ENCODE measurements at regions not wholly inside any gene's neighbourhood (a gene's known extent, or its start where the extent isn't known, plus 50 kb on each side); places are given as distances from the start of the nearest gene placed in this dataset.

- Histone ChIP-seq H2AFZ (ENCODE audit: low read length) (no peak overlapping the region), H3K4me1 (replicated peaks in 1 of 4; ENCODE audit: control insufficient read depth in 3 of 4, insufficient read depth in 4 of 4, low read length in 3 of 4) (no peaks in the 10 kb centered on the region), H3K14ac (ENCODE audit: insufficient read length) (no peak overlapping the region), H4K20me1 (replicated peaks in 1 of 2; ENCODE audit: control insufficient read depth in 1 of 2, insufficient read depth in 2 of 2, low read length in 2 of 2) (no peaks in the 10 kb centered on the region), H3K23ac (ENCODE audit: insufficient read length) (no peak overlapping the region), H4K8ac (ENCODE audit: extremely low read depth, insufficient read depth, low read length) (no peak overlapping the region), H3K4ac (replicated peaks; ENCODE audit: insufficient read length, low read depth, low read length) (no peak overlapping the region), H3K23me2 (ENCODE audit: low read depth, low read length) (no peaks in the 10 kb centered on the region), H2BK20ac (ENCODE audit: low read length) (no peak overlapping the region), H3K9ac (replicated peaks in 1 of 4; ENCODE audit: extremely low read depth in 1 of 4, low read depth in 3 of 4, low read length in 3 of 4) (no peak overlapping the region), H3K9me3 (ENCODE audit: insufficient read depth in 2 of 2, low read depth in 1 of 2, low read length in 1 of 2) (no peaks in the 10 kb centered on the region), H3K27ac (ENCODE audit: low read depth, low read length) (no peak overlapping the region), H2BK5ac (ENCODE audit: low read depth, low read length) (no peak overlapping the region), H3K18ac (ENCODE audit: extremely low read depth, low read length) (no peak overlapping the region), H3K36me3 (ENCODE audit: control insufficient read depth in 2 of 4, insufficient read depth in 4 of 4, low read length in 3 of 4) (no peaks in the 10 kb centered on the region), H3K4me3 (ENCODE audit: extremely low read depth in 1 of 4, insufficient read depth in 2 of 4, low read depth in 3 of 4, low read length in 4 of 4) (no peak overlapping the region), H3K79me1 (ENCODE audit: low read depth, low read length) (no peaks in the 10 kb centered on the region), H2BK120ac (replicated peaks; ENCODE audit: low read depth, low read length) (no peak overlapping the region), H4K91ac (replicated peaks; ENCODE audit: insufficient read length, low read length) (no peak overlapping the region), H2AK5ac (ENCODE audit: low read depth, low read length) (no peak overlapping the region), H3K79me2 (ENCODE audit: control insufficient read depth in 1 of 2, insufficient read depth in 2 of 2, low read length in 2 of 2) (no peaks in the 10 kb centered on the region), H4K5ac (ENCODE audit: insufficient read length, low read depth, low read length) (no peak overlapping the region), H3K56ac (replicated peaks; ENCODE audit: insufficient read length, low read depth, low read length) (no peak overlapping the region), H3K27me3 (replicated peaks in 1 of 4; ENCODE audit: control insufficient read depth in 3 of 4, extremely low read depth in 1 of 4, insufficient read depth in 3 of 4, low read length in 3 of 4) (no peaks in the 10 kb centered on the region), H2BK12ac (ENCODE audit: low read depth, low read length) (no peak overlapping the region), H2BK15ac (ENCODE audit: low read length) (no peak overlapping the region), H3K4me2 (ENCODE audit: insufficient read depth in 1 of 2, low read depth in 2 of 2, low read length in 2 of 2) (no peak overlapping the region)
- FAIRE-seq, result no peak
- CTCF ChIA-PET (ENCODE audit: partially characterized antibody), result no interaction called here
- DNase-seq (ENCODE audit: low read depth in 1 of 2, low spot score in 2 of 2), result no peak
- POLR2A ChIA-PET (ENCODE audit: partially characterized antibody), result no interaction called here
- no peak for TF ChIP-seq RFX5 (IDR thresholded peaks at IDR 0.05; ENCODE audit: borderline replicate concordance, low read depth, low read length)
- no peak for TF ChIP-seq TCF12 (IDR thresholded peaks at IDR 0.05; ENCODE audit: low read depth, low read length)
- TF ChIP-seq SIN3A (conservative IDR thresholded peaks at IDR 0.05 in 1 of 2, IDR thresholded peaks at IDR 0.05 in 1 of 2; ENCODE audit: low read depth in 1 of 2, low read length in 2 of 2), result no peak
- TF ChIP-seq HDAC2 (IDR thresholded peaks at IDR 0.05; ENCODE audit: borderline replicate concordance in 1 of 2, low read depth in 2 of 2, low read length in 2 of 2), result no peak
- no peak for TF ChIP-seq SP4 (IDR thresholded peaks at IDR 0.05; ENCODE audit: low read length)
- TF ChIP-seq CBX5 (IDR thresholded peaks at IDR 0.05; ENCODE audit: low read depth, low read length), result no peak
- TF ChIP-seq CEBPB (IDR thresholded peaks at IDR 0.05; ENCODE audit: low read depth, low read length), result no peak
- TF ChIP-seq JUND (IDR thresholded peaks at IDR 0.05; ENCODE audit: low read length), result no peak
- TF ChIP-seq MAX (IDR thresholded peaks at IDR 0.05), result no peak
- no peak for TF ChIP-seq CTCF (IDR thresholded peaks at IDR 0.05; ENCODE audit: control extremely low read depth in 1 of 3, insufficient read depth in 1 of 3, low read depth in 1 of 3, low read length in 3 of 3)
- TF ChIP-seq TEAD4 (IDR thresholded peaks at IDR 0.05; ENCODE audit: low read depth, low read length), result no peak
- no peak for TF ChIP-seq CBX8 (IDR thresholded peaks at IDR 0.05; ENCODE audit: borderline replicate concordance, low read depth, low read length)
- TF ChIP-seq KDM1A (IDR thresholded peaks at IDR 0.05; ENCODE audit: borderline replicate concordance, low read length), result no peak
- WGBS, 2 experiments (ENCODE audit: extremely low coverage in 1 of 2, insufficient coverage in 1 of 2, insufficient read length in 1 of 2, insufficient replicate concordance in 2 of 2, low coverage in 1 of 2, low lambda C conversion rate in 2 of 2, missing lambda C conversion rate in 1 of 2), result 86% methylated on average over 4 of the region's 4 CpGs; no CpG with 5 or more reads in 1 of the 2 experiments
Measured at GRCh38 chr2:122830157-122830556, 1074.7 kb downstream of the TSN start.
